ENCODE measurements at regions not wholly inside any gene's neighbourhood (a gene's known extent, or its start where the extent isn't known, plus 50 kb on each side); places are given as distances from the start of the nearest gene placed in this dataset.

DNA sequence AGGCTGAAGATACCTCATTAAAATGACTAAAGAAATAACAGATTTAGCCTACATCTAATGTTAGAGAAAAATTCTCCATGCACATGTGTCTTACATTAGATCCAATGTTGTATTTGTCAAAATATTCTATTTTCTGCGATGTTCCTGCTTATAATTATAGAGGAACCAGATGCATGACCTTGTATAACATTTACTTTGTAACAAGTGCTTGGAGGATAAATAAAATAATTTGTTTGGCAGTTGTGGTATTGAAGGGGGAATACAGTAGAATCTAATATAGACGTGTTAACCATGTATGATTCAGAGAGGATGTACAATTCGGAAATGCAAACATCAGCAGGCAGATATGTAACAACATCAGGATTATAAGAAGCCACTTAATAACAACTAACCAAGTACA lies 922.2 kb downstream of the TUSC7 start:
- TF ChIP-seq, protein P1, sequence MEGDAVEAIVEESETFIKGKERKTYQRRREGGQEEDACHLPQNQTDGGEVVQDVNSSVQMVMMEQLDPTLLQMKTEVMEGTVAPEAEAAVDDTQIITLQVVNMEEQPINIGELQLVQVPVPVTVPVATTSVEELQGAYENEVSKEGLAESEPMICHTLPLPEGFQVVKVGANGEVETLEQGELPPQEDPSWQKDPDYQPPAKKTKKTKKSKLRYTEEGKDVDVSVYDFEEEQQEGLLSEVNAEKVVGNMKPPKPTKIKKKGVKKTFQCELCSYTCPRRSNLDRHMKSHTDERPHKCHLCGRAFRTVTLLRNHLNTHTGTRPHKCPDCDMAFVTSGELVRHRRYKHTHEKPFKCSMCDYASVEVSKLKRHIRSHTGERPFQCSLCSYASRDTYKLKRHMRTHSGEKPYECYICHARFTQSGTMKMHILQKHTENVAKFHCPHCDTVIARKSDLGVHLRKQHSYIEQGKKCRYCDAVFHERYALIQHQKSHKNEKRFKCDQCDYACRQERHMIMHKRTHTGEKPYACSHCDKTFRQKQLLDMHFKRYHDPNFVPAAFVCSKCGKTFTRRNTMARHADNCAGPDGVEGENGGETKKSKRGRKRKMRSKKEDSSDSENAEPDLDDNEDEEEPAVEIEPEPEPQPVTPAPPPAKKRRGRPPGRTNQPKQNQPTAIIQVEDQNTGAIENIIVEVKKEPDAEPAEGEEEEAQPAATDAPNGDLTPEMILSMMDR (IDR thresholded peaks at IDR 0.05), result no peak
- no peak for TF ChIP-seq POLR2A (IDR thresholded peaks at IDR 0.05)

Measured in Peyer's patch (tissue), 4 donors.